Hepatocyte (in vitro differentiated cells): ENCODE measurements at regions not wholly inside any gene's neighbourhood (a gene's known extent, or its start where the extent isn't known, plus 50 kb on each side); places are given as distances from the start of the nearest gene placed in this dataset.

ENCODE experiments used
- EZH2 ChIP-seq: fragments of 200-600 bp; sonication (generic); IDR thresholded peaks from 2 replicates; pipeline ENCODE4 v1.6.1; 2016; ENCODE audit warnings: antibody characterized with exemption, mild to moderate bottlenecking, borderline replicate concordance
- EZH2phosphoT487 ChIP-seq: fragments of 200-600 bp; sonication (generic); IDR thresholded peaks from one replicate; pipeline ENCODE4 v1.6.1; 2018; ENCODE audit warnings: antibody characterized with exemption, mild to moderate bottlenecking, low read depth, moderate library complexity; ENCODE audit not compliant: unreplicated experiment, severe bottlenecking
- TF ChIP-seq, protein P1 (sequence below): fragments of 200-600 bp; sonication (generic); IDR thresholded peaks from 2 replicates; pipeline ENCODE4 v1.5.1; 2016; ENCODE audit warnings: antibody characterized with exemption, mild to moderate bottlenecking; ENCODE audit not compliant: poor library complexity

GRCh38 chr5:29930316-29930715 lies 1263.2 kb upstream of the CDH6 start:
- TF ChIP-seq, protein P1, sequence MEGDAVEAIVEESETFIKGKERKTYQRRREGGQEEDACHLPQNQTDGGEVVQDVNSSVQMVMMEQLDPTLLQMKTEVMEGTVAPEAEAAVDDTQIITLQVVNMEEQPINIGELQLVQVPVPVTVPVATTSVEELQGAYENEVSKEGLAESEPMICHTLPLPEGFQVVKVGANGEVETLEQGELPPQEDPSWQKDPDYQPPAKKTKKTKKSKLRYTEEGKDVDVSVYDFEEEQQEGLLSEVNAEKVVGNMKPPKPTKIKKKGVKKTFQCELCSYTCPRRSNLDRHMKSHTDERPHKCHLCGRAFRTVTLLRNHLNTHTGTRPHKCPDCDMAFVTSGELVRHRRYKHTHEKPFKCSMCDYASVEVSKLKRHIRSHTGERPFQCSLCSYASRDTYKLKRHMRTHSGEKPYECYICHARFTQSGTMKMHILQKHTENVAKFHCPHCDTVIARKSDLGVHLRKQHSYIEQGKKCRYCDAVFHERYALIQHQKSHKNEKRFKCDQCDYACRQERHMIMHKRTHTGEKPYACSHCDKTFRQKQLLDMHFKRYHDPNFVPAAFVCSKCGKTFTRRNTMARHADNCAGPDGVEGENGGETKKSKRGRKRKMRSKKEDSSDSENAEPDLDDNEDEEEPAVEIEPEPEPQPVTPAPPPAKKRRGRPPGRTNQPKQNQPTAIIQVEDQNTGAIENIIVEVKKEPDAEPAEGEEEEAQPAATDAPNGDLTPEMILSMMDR = no peak
- TF ChIP-seq EZH2 (no peak), EZH2phosphoT487 (no peak)
